ENCODE measurements at regions not wholly inside any gene's neighbourhood (a gene's known extent, or its start where the extent isn't known, plus 50 kb on each side); places are given as distances from the start of the nearest gene placed in this dataset.

- TF ChIP-seq CBX5 (IDR thresholded peaks at IDR 0.05; ENCODE audit: low read depth) (no peak), SUPT20H (IDR thresholded peaks at IDR 0.05; ENCODE audit: borderline replicate concordance, control insufficient read depth, low read depth, low read length) (no peak), RUNX3 (IDR thresholded peaks at IDR 0.05; ENCODE audit: low read length) (peak; percentile 21; the same call in 1 of the 2 replicates), RBBP5 (conservative IDR thresholded peaks at IDR 0.05) (no peak), MTA2 (IDR thresholded peaks at IDR 0.05; ENCODE audit: low read depth) (peak; percentile 75), POLR2AphosphoS5 (IDR thresholded peaks at IDR 0.05; ENCODE audit: low read length) (no peak), PAX8 (IDR thresholded peaks at IDR 0.05) (no peak), CUX1 (IDR thresholded peaks at IDR 0.05; ENCODE audit: insufficient replicate concordance, low read depth, low read length) (no peak), TBL1XR1 (IDR thresholded peaks at IDR 0.05; ENCODE audit: low read depth, low read length) (no peak), ZNF24 (IDR thresholded peaks at IDR 0.05) (peak; percentile 56; the same call in 1 of the 2 replicates), ZBED1 (IDR thresholded peaks at IDR 0.05; ENCODE audit: borderline replicate concordance) (no peak), NR2C1 (IDR thresholded peaks at IDR 0.05) (no peak), EZH2 (IDR thresholded peaks at IDR 0.05; ENCODE audit: borderline replicate concordance, control insufficient read depth, low read depth, low read length) (no peak), RAD51 (IDR thresholded peaks at IDR 0.05) (no peak), SMAD5 (IDR thresholded peaks at IDR 0.05; ENCODE audit: low read depth) (no peak), FOS (IDR thresholded peaks at IDR 0.05; ENCODE audit: borderline replicate concordance, extremely low read depth, insufficient read length) (no peak), SIX5 (IDR thresholded peaks at IDR 0.05; ENCODE audit: low read depth, low read length, severe bottlenecking) (no peak), ZNF207 (IDR thresholded peaks at IDR 0.05; ENCODE audit: borderline replicate concordance) (no peak), ATF7 (IDR thresholded peaks at IDR 0.05; ENCODE audit: low read depth) (peak; percentile 40; the same call in 1 of the 2 replicates), GABPA (IDR thresholded peaks at IDR 0.05; ENCODE audit: low read depth) (no peak), IKZF2 (IDR thresholded peaks at IDR 0.05) (peak in 1 of 2 experiments; percentile 33; a peak in 1 of 4 replicates), SMARCA5 (IDR thresholded peaks at IDR 0.05) (no peak)
- TF ChIP-seq, protein P1, sequence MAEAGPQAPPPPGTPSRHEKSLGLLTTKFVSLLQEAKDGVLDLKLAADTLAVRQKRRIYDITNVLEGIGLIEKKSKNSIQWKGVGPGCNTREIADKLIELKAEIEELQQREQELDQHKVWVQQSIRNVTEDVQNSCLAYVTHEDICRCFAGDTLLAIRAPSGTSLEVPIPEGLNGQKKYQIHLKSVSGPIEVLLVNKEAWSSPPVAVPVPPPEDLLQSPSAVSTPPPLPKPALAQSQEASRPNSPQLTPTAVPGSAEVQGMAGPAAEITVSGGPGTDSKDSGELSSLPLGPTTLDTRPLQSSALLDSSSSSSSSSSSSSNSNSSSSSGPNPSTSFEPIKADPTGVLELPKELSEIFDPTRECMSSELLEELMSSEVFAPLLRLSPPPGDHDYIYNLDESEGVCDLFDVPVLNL (IDR thresholded peaks at IDR 0.05; ENCODE audit: low read depth, low read length) = no peak
- TF ChIP-seq, protein P2, sequence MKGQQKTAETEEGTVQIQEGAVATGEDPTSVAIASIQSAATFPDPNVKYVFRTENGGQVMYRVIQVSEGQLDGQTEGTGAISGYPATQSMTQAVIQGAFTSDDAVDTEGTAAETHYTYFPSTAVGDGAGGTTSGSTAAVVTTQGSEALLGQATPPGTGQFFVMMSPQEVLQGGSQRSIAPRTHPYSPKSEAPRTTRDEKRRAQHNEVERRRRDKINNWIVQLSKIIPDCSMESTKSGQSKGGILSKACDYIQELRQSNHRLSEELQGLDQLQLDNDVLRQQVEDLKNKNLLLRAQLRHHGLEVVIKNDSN (IDR thresholded peaks at IDR 0.05; ENCODE audit: borderline replicate concordance, extremely low read length, insufficient read depth, low read depth, low read length) = no peak
- TF ChIP-seq, protein P3, sequence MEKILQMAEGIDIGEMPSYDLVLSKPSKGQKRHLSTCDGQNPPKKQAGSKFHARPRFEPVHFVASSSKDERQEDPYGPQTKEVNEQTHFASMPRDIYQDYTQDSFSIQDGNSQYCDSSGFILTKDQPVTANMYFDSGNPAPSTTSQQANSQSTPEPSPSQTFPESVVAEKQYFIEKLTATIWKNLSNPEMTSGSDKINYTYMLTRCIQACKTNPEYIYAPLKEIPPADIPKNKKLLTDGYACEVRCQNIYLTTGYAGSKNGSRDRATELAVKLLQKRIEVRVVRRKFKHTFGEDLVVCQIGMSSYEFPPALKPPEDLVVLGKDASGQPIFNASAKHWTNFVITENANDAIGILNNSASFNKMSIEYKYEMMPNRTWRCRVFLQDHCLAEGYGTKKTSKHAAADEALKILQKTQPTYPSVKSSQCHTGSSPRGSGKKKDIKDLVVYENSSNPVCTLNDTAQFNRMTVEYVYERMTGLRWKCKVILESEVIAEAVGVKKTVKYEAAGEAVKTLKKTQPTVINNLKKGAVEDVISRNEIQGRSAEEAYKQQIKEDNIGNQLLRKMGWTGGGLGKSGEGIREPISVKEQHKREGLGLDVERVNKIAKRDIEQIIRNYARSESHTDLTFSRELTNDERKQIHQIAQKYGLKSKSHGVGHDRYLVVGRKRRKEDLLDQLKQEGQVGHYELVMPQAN (conservative IDR thresholded peaks at IDR 0.05) = no peak
Measured at GRCh38 chr5:116718317-116718716, 143.7 kb upstream of the SEMA6A start (continued).

Data from GM12878 (cell line).